ENCODE measurements at regions not wholly inside any gene's neighbourhood (a gene's known extent, or its start where the extent isn't known, plus 50 kb on each side); places are given as distances from the start of the nearest gene placed in this dataset.

- no peak for DNase-seq (ENCODE audit: low spot score)
These were observed 77.1 kb downstream of the FBXO5 start for GRCh38 chr6:152905551-152906299.

GRCh38 chr6:152909241-152909640 lies 73.6 kb downstream of the FBXO5 start:
- DNase-seq (ENCODE audit: low spot score) = no peak

GRCh38 chr6:152916035-152916434 lies 66.8 kb downstream of the FBXO5 start:
- DNase-seq (ENCODE audit: low spot score) = no peak

- DNase-seq (ENCODE audit: low spot score) = no peak
These were observed 63.9 kb downstream of the FBXO5 start for GRCh38 chr6:152918991-152919390.

- no peak for DNase-seq (ENCODE audit: low spot score)
These were observed 62.8 kb downstream of the FBXO5 start for GRCh38 chr6:152920016-152920415.
